AG04450 (cell line): ENCODE measurements at regions not wholly inside any gene's neighbourhood (a gene's known extent, or its start where the extent isn't known, plus 50 kb on each side); places are given as distances from the start of the nearest gene placed in this dataset.

Source experiments
- CTCF ChIA-PET: fragments of 300-600, 350-600 bp; formaldehyde crosslinking; extraction: SDS; loops from one replicate; lab custom pipeline; 2022; ENCODE audit warnings: antibody characterized with exemption, inconsistent platforms; lab: Charles Lee
- POLR2A ChIA-PET: fragments of 350-600 bp; formaldehyde crosslinking; extraction: SDS; loops from one replicate; lab custom pipeline; 2021; ENCODE audit warnings: antibody characterized with exemption, inconsistent platforms; lab: Yijun Ruan, JAX
- DNase-seq: peaks from one replicate; pipeline ENCODE4 v3.0.0-alpha.2; 2011; ENCODE audit warnings: low read depth, low spot score
- H3K27ac ChIP-seq: one replicate; pipeline ENCODE4 v1.5.1; 2012; ENCODE audit warnings: low read depth, low read length, control low read depth
- H3K27me3 ChIP-seq: one replicate; pipeline ENCODE4 v1.6.0; 2012; ENCODE audit warnings: low read length; ENCODE audit not compliant: control insufficient read depth, insufficient read depth
- H3K4me3 ChIP-seq: 2 replicates; pipeline ENCODE4 v1.5.1; 2011; ENCODE audit warnings: mild to moderate bottlenecking, low read depth, low read length, control low read depth
- H3K9me3 ChIP-seq: 2 replicates; pipeline ENCODE4 v1.5.1; 2012; ENCODE audit warnings: low read length; ENCODE audit not compliant: control insufficient read depth, insufficient read depth
- CTCF ChIP-seq: IDR thresholded peaks from 2 replicates; pipeline ENCODE4 v1.5.1; 2011; ENCODE audit warnings: low read depth, low read length, control low read depth, inconsistent platforms

DNA sequence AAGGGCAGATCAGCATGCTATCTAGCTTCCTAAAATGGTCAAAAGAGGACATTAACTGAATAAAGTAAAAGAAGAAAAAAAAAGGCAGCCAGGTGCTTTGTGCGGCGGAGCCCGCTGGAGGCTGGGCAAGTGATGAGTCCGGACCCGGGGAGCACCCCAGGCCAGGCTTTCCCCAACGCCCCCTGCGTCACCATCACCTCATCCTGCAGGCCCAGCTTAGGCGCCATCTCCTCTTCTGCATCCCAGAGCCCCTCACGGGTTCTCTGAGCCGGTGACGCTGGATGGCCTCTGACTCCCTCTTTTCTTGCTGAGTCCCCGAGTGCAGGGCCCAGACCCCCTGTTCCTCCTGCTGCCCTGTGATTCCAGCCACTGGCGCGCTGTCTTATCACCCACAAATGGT is 250.1 kb downstream of the TBXT start:
- ChIA-PET CTCF (no interaction called here), POLR2A (no interaction called here)
- Histone ChIP-seq H3K27ac (no peak overlapping the region), H3K4me3 (no peak overlapping the region), H3K9me3 (no peaks in the 10 kb centered on the region), H3K27me3 (no peaks in the 10 kb centered on the region)
- DNase-seq, result no peak
- TF ChIP-seq CTCF, result no peak

DNA sequence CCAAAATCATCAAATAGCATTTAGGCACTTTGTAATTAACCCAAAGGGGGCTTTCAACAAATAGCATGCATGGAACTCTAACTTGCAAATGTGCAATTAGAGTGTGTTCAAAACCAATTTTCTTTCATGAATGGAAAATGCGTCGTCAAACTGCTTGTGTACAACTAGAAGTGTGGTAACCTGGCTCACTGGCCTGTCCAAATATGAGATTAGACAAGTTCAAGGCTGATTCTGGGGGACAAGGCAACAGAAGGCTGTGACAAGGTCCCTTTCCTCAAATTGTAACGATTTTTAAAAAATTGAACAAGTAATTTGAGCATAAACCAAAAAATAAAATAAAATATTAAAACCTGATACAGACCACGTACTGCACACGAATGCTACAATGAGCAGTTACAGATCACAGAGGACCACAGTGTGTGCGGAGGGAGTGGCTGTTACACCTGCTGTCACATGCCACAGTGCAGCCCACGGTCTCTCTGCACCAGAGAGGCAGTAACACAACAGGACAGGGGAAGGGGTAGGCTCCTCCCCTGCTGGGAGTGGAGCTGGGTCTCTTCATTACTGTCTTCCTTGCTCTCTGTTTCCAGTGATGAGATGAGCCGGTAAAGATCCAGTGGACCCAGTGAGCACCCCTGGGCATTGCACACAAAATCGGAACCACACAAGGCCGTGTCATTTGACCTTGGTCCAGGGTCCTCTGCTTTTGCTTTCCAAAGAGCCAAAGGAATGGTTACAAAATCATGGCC is 252.2 kb upstream of the PDE10A start:
- TF ChIP-seq CTCF, result no peak
- Histone ChIP-seq H3K27me3 (no peaks in the 10 kb centered on the region), H3K9me3 (no peaks in the 10 kb centered on the region), H3K4me3 (no peak overlapping the region), H3K27ac (no peak overlapping the region)
- POLR2A ChIA-PET, result no interaction called here
- no peak for DNase-seq
- CTCF ChIA-PET, result no interaction called here

DNA sequence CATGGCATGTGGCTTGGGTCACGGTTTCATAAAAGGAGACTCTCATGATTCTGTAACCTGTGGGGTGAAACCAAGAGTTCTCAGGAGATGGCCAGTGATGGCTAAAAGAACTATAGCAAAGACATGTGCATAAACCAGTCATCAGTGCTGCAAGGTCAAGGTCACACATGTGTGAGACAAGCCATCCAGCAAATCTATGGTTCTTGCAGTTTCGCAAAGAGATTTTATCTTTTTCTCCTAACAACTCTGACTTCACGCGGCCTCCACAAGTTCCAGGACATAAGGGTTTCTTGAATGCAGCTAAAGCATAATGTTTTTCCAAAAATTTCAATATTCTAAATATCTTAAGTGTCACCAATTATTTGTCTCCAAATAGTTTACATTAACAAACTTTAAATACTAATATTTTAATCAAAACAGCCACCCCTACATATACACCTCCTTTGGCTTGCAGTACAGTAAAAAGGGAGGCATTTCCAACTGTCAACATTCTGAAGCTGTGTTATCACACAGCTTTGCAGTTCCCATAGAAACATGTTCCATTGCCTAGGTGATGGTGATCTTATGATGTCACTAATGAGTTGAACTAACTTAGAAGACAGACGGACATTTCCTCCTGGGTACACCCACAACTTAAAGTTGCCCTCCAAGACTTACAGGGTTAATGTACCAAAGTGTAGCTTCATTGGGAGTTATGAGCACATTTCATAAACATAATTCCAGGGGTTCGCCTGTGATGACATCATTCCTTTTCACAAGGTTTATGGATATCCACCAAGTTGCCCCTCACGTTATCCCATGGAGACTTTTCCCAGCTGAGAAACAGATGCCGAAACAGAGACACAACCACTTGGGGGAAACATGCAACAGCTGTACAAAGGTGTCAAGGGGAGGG is 250.9 kb upstream of the PDE10A start:
- no peak for DNase-seq
- TF ChIP-seq CTCF, result no peak
- ChIA-PET POLR2A (no interaction called here), CTCF (interaction anchor here (0.7 to 0.8 kb wide), 2 partner anchors 182 to 192 kb away, joined by 3 to 4 read pairs; no protein-coding TSS in a partner anchor)
- Histone ChIP-seq H3K27ac (no peak overlapping the region), H3K9me3 (no peaks in the 10 kb centered on the region), H3K4me3 (no peak overlapping the region), H3K27me3 (no peaks in the 10 kb centered on the region)

DNA sequence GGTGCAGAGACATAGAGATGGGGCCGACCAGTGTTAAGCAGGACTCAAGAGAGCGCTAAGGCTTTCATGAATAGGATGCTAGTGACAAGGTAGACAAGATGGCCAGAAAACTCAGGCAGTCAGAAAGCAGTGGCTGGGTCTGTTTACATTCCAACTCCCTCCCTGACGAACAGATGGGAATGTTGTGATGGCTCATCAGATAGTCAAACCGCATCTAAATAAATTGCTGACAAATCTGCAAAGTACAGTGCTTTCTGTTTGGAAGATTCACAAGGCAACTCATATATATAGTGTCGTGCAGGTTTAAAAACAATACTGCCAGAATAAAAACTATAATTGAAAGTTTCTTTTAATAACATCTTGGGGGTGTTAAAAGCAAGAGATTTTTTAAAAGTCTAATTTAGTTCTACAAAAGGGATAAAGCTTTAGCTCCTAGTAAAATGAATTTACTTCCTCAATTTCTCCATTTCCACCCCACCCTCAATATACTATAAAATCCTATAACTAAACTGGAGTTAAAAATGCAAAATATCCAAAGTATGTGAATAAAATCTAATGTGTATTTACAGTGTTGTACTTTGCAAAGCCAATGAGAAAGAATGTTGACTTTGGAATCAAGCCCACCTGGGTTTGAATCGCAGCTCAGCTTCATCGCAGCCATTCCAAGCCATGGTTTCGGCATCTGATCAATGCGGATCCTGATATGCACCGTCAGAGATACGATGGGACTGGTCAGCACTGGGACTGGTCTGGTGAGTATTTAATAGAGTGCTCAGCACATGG is 247.3 kb upstream of the PDE10A start:
- Histone ChIP-seq H3K27ac (no peak overlapping the region), H3K4me3 (no peak overlapping the region), H3K9me3 (no peaks in the 10 kb centered on the region; the same call in 1 of the 2 replicates), H3K27me3 (no peaks in the 10 kb centered on the region)
- ChIA-PET CTCF (interaction anchor here (1.4 kb wide), 1 partner anchor 72 kb away, joined by 3 read pairs; no protein-coding TSS in a partner anchor), POLR2A (no interaction called here)
- no peak for TF ChIP-seq CTCF
- no peak for DNase-seq
